ENCODE measurements at regions not wholly inside any gene's neighbourhood (a gene's known extent, or its start where the extent isn't known, plus 50 kb on each side); places are given as distances from the start of the nearest gene placed in this dataset.
A peak's percentile ranks its signal among the peaks of the same experiment; 100 is the strongest.

GRCh38 chr19:31574251-31574973 lies 225.2 kb upstream of the TSHZ3 start:
- no peak for DNase-seq (ENCODE audit: low read depth in 1 of 2, low spot score in 2 of 2)
- no peak overlapping the region; the same call in 1 of the 2 replicates for H2BK20ac ChIP-seq (ENCODE audit: low read length)
- FAIRE-seq: peak; percentile 36
- TF ChIP-seq HDAC6 (IDR thresholded peaks at IDR 0.05; ENCODE audit: low read depth, low read length) (no peak), SP2 (IDR thresholded peaks at IDR 0.05; ENCODE audit: low read length) (no peak), NANOG (IDR thresholded peaks at IDR 0.05; ENCODE audit: insufficient read depth, low read depth, low read length, poor library complexity, severe bottlenecking) (peak; percentile 78), BCL11A (IDR thresholded peaks at IDR 0.05; ENCODE audit: low read depth in 2 of 2, low read length in 2 of 2) (no peak), ZNF274 (IDR thresholded peaks at IDR 0.05; ENCODE audit: borderline replicate concordance, extremely low read depth, low read length) (no peak), TCF12 (IDR thresholded peaks at IDR 0.05; ENCODE audit: low read depth, low read length) (0 out of 2 replicates have a peak, but pooled peaks have one; percentile 14), SP1 (IDR thresholded peaks at IDR 0.05; ENCODE audit: low read depth, low read length) (no peak), EZH2 (IDR thresholded peaks at IDR 0.05; ENCODE audit: low read depth, low read length, severe bottlenecking) (no peak)
- TF ChIP-seq, protein P1, sequence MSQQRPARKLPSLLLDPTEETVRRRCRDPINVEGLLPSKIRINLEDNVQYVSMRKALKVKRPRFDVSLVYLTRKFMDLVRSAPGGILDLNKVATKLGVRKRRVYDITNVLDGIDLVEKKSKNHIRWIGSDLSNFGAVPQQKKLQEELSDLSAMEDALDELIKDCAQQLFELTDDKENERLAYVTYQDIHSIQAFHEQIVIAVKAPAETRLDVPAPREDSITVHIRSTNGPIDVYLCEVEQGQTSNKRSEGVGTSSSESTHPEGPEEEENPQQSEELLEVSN (IDR thresholded peaks at IDR 0.05): peak; percentile 66; the same call in 1 of the 2 replicates
- TF ChIP-seq, protein P2, sequence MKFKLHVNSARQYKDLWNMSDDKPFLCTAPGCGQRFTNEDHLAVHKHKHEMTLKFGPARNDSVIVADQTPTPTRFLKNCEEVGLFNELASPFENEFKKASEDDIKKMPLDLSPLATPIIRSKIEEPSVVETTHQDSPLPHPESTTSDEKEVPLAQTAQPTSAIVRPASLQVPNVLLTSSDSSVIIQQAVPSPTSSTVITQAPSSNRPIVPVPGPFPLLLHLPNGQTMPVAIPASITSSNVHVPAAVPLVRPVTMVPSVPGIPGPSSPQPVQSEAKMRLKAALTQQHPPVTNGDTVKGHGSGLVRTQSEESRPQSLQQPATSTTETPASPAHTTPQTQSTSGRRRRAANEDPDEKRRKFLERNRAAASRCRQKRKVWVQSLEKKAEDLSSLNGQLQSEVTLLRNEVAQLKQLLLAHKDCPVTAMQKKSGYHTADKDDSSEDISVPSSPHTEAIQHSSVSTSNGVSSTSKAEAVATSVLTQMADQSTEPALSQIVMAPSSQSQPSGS (IDR thresholded peaks at IDR 0.05; ENCODE audit: low read length): no peak

More at GRCh38 chr19:31574251-31574973, 225.2 kb upstream of the TSHZ3 start:
- H2AFZ ChIP-seq (ENCODE audit: low read length): peak overlapping the region; percentile 84
- H3K36me3 ChIP-seq (ENCODE audit: control insufficient read depth in 2 of 4, insufficient read depth in 4 of 4, low read length in 3 of 4): no peaks in the 10 kb centered on the region
- H3K23me2 ChIP-seq (ENCODE audit: low read depth, low read length): no peaks in the 10 kb centered on the region
- H3K23ac ChIP-seq (ENCODE audit: insufficient read length): no peak overlapping the region
- POLR2A ChIA-PET (ENCODE audit: partially characterized antibody): interaction anchor here (0.6 to 1.0 kb wide), 2 partner anchors 20 to 483 kb away, joined by 3 to 4 read pairs; no protein-coding TSS in a partner anchor
- H4K5ac ChIP-seq (ENCODE audit: insufficient read length, low read depth, low read length): no peak overlapping the region
- no peaks in the 10 kb centered on the region for H3K27me3 ChIP-seq (replicated peaks in 1 of 4; ENCODE audit: control insufficient read depth in 3 of 4, extremely low read depth in 1 of 4, insufficient read depth in 3 of 4, low read length in 3 of 4)
- H2BK120ac ChIP-seq (replicated peaks; ENCODE audit: low read depth, low read length): no peak overlapping the region
- no peak overlapping the region for H2BK15ac ChIP-seq (ENCODE audit: low read length)
- H2BK12ac ChIP-seq (ENCODE audit: low read depth, low read length): no peak overlapping the region; the same call in 1 of the 2 replicates
- no peak overlapping the region for H4K91ac ChIP-seq (replicated peaks; ENCODE audit: insufficient read length, low read length)
- peaks cover 0 to 5% (median 2%) of the 10 kb centered on the region in 4 experiments; a peak in 2 of 7 replicates for H3K4me1 ChIP-seq (replicated peaks in 1 of 4; ENCODE audit: control insufficient read depth in 3 of 4, insufficient read depth in 4 of 4, low read length in 3 of 4)
- no peak overlapping the region for H2AK5ac ChIP-seq (ENCODE audit: low read depth, low read length)
- 84% methylated on average over 14 of the region's 14 CpGs; no CpG with 5 or more reads in 1 of the 2 experiments for WGBS, 2 experiments (ENCODE audit: extremely low coverage in 1 of 2, insufficient coverage in 1 of 2, insufficient read length in 1 of 2, insufficient replicate concordance in 2 of 2, low coverage in 1 of 2, low lambda C conversion rate in 2 of 2, missing lambda C conversion rate in 1 of 2)
- no peaks in the 10 kb centered on the region for H4K20me1 ChIP-seq (replicated peaks in 1 of 2; ENCODE audit: control insufficient read depth in 1 of 2, insufficient read depth in 2 of 2, low read length in 2 of 2)
- no peak overlapping the region for H4K8ac ChIP-seq (ENCODE audit: extremely low read depth, insufficient read depth, low read length)
- H3K56ac ChIP-seq (replicated peaks; ENCODE audit: insufficient read length, low read depth, low read length): no peak overlapping the region
- no peak overlapping the region for H3K27ac ChIP-seq (ENCODE audit: low read depth, low read length)
- no peak overlapping the region for H2BK5ac ChIP-seq (ENCODE audit: low read depth, low read length)
- H3K9me3 ChIP-seq (ENCODE audit: insufficient read depth in 2 of 2, low read depth in 1 of 2, low read length in 1 of 2): no peaks in the 10 kb centered on the region
- no peak overlapping the region for H3K18ac ChIP-seq (ENCODE audit: extremely low read depth, low read length)
- no peak overlapping the region for H3K4me2 ChIP-seq (ENCODE audit: insufficient read depth in 1 of 2, low read depth in 2 of 2, low read length in 2 of 2)
- H3K4me3 ChIP-seq (ENCODE audit: extremely low read depth in 1 of 4, insufficient read depth in 2 of 4, low read depth in 3 of 4, low read length in 4 of 4): no peak overlapping the region
- CTCF ChIA-PET (ENCODE audit: partially characterized antibody): interaction anchor here (0.9 to 4.5 kb wide), 4 partner anchors 13 to 39 kb away, joined by 3 to 22 read pairs (median 4); no protein-coding TSS in a partner anchor
- H3K79me1 ChIP-seq (ENCODE audit: low read depth, low read length): no peaks in the 10 kb centered on the region
- H3K14ac ChIP-seq (ENCODE audit: insufficient read length): no peak overlapping the region
- H3K79me2 ChIP-seq (ENCODE audit: control insufficient read depth in 1 of 2, insufficient read depth in 2 of 2, low read length in 2 of 2): no peaks in the 10 kb centered on the region
- H3K4ac ChIP-seq (replicated peaks; ENCODE audit: insufficient read length, low read depth, low read length): no peak overlapping the region
- H3K9ac ChIP-seq (replicated peaks in 1 of 4; ENCODE audit: extremely low read depth in 1 of 4, low read depth in 3 of 4, low read length in 3 of 4): no peak overlapping the region
